ENCODE measurements at regions not wholly inside any gene's neighbourhood (a gene's known extent, or its start where the extent isn't known, plus 50 kb on each side); places are given as distances from the start of the nearest gene placed in this dataset.

DNA sequence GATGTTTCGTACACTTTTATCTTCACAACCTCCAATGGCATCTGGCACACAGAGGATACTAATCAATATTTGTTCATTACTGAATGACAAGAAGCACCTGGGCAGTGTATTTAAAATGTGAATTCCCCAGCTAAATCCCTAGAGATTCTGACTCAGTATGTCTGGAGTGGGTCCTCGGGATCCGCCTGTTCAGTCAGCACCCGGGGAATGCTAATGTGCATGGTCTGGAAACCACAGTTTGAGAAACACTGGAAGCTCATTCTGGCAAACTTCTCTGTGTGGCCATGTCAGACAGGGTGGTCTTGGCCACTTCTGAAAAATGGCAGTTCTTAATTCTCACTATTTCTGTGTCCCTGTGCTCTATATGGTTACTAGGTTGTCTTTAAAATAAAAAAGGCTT lies 138.8 kb upstream of the VCX start:
- H3K4me1 ChIP-seq, result no peaks in the 10 kb centered on the region
- no peaks in the 10 kb centered on the region for H3K9me3 ChIP-seq
- DNase-seq (no peak), ATAC-seq (no peak)
- no peaks in the 10 kb centered on the region for H3K36me3 ChIP-seq (replicated peaks in 1 of 2; ENCODE audit: insufficient read depth in 1 of 2, low read depth in 2 of 2)
- H3K27me3 ChIP-seq, result no peaks in the 10 kb centered on the region
- no peak for TF ChIP-seq POLR2A (IDR thresholded peaks at IDR 0.05)
- H3K27ac ChIP-seq, result no peak overlapping the region
- WGBS, 2 donors, result 71 to 72% methylated on average over 4 of the region's 4 CpGs
- no peak overlapping the region for H3K4me3 ChIP-seq
- intact Hi-C loops (cut with DNase I), result no loop called here

DNA sequence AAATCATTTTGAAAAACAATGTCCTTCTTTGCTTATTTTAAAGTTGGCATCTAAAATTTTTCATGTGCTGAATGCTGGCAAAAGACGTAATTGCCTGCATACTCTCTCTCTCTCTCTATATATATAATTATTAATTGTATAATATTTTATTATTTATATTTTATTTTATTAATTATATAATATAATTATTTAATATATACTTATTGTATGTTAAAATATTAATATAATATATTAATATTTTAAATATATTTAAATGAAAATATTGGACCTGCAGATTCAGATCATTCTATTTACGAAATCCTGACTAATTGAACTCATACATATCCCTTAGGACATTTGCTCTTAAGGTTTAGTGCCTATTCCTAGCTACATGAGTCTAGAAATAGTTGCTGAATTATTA lies 144.7 kb upstream of the VCX start:
- H3K27me3 ChIP-seq, result no peaks in the 10 kb centered on the region
- intact Hi-C loops (cut with DNase I), result no loop called here
- H3K36me3 ChIP-seq (replicated peaks in 1 of 2; ENCODE audit: insufficient read depth in 1 of 2, low read depth in 2 of 2), result no peaks in the 10 kb centered on the region
- H3K4me3 ChIP-seq, result no peak overlapping the region
- no peaks in the 10 kb centered on the region for H3K9me3 ChIP-seq
- WGBS, 2 donors, result 83 to 97% methylated on average over 2 of the region's 2 CpGs
- H3K27ac ChIP-seq, result no peak overlapping the region
- ATAC-seq (no peak), DNase-seq (no peak)
- TF ChIP-seq CTCF (IDR thresholded peaks at IDR 0.05) (no peak), POLR2A (IDR thresholded peaks at IDR 0.05) (no peak)
- no peaks in the 10 kb centered on the region for H3K4me1 ChIP-seq

- Histone ChIP-seq H3K27ac (no peak overlapping the region), H3K9me3 (no peaks in the 10 kb centered on the region), H3K27me3 (no peaks in the 10 kb centered on the region), H3K4me3 (no peak overlapping the region), H3K36me3 (replicated peaks in 1 of 2; ENCODE audit: insufficient read depth in 1 of 2, low read depth in 2 of 2) (no peaks in the 10 kb centered on the region), H3K4me1 (no peaks in the 10 kb centered on the region)
- WGBS, 2 donors, result 16 to 29% methylated on average over 7 of the region's 8 CpGs
- TF ChIP-seq CTCF (IDR thresholded peaks at IDR 0.05) (no peak), POLR2A (IDR thresholded peaks at IDR 0.05) (no peak)
- intact Hi-C loops (cut with DNase I), result no loop called here
- no peak for DNase-seq
- no peak for ATAC-seq
Observed at GRCh38 chrX:7690842-7691241, 152.1 kb upstream of the VCX start.

- DNase-seq (no peak), ATAC-seq (no peak)
- no peaks in the 10 kb centered on the region for H3K9me3 ChIP-seq
- no peak overlapping the region for H3K27ac ChIP-seq
- intact Hi-C loops (cut with DNase I), result no loop called here
- no peaks in the 10 kb centered on the region for H3K4me1 ChIP-seq
- H3K4me3 ChIP-seq, result no peak overlapping the region
- no peaks in the 10 kb centered on the region for H3K27me3 ChIP-seq
- WGBS, 2 donors, result 57 to 65% methylated on average over 4 of the region's 4 CpGs
- no peaks in the 10 kb centered on the region for H3K36me3 ChIP-seq (replicated peaks in 1 of 2; ENCODE audit: insufficient read depth in 1 of 2, low read depth in 2 of 2)
- TF ChIP-seq CTCF (IDR thresholded peaks at IDR 0.05) (no peak), POLR2A (IDR thresholded peaks at IDR 0.05) (no peak)
Observed at GRCh38 chrX:7689791-7690412, 153.1 kb upstream of the VCX start.

DNA sequence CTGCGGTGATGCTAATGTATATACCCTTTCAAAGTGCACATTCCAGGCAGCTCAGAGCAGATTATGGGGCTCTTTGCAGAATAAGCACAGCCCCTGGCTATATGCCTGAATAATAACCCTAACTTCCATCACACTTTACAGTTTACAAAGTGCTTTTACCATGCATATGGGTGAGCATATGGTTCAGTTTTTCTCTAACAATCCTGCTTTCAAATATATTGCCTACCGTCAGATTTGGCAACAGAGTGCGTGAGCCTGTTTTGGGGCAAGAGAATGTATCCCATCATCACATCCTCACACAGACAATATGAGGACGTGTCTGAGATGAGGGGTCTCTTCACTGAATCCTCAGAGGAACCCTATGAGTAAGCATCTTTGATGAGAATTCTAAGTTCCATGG lies 162.8 kb upstream of the VCX start:
- DNase-seq, result no peak
- H3K27ac ChIP-seq, result no peak overlapping the region
- H3K36me3 ChIP-seq (replicated peaks in 1 of 2; ENCODE audit: insufficient read depth in 1 of 2, low read depth in 2 of 2), result no peaks in the 10 kb centered on the region
- intact Hi-C loops (cut with DNase I), result no loop called here
- no peaks in the 10 kb centered on the region for H3K9me3 ChIP-seq
- H3K4me1 ChIP-seq, result no peaks in the 10 kb centered on the region
- WGBS, 2 donors, result 66 to 79% methylated on average over 2 to 4 of the region's 4 CpGs
- ATAC-seq, result no peak
- H3K27me3 ChIP-seq, result no peaks in the 10 kb centered on the region
- TF ChIP-seq CTCF (IDR thresholded peaks at IDR 0.05) (no peak), POLR2A (IDR thresholded peaks at IDR 0.05) (no peak)
- H3K4me3 ChIP-seq, result no peak overlapping the region

Measured in body of pancreas (tissue), 4 donors.